Stimulated activated CD4-positive, alpha-beta T cell treated with anti-CD3 and anti-CD28 coated beads, TNF-alpha, amount 100 ng/mL, for 1 hour (primary cell): ENCODE measurements at regions not wholly inside any gene's neighbourhood (a gene's known extent, or its start where the extent isn't known, plus 50 kb on each side); places are given as distances from the start of the nearest gene placed in this dataset.

Source experiments
- DNase-seq, 3 donors: peaks; one replicate each; pipeline ENCODE4 v3.0.0-alpha.2; 2020; ENCODE audit warnings: low read depth in 3 of 3, low spot score in 1 of 3

GRCh38 chr22:48870436-48870835, 957.2 kb downstream of the BRD1 start:
- DNase-seq, result no peak

DNA sequence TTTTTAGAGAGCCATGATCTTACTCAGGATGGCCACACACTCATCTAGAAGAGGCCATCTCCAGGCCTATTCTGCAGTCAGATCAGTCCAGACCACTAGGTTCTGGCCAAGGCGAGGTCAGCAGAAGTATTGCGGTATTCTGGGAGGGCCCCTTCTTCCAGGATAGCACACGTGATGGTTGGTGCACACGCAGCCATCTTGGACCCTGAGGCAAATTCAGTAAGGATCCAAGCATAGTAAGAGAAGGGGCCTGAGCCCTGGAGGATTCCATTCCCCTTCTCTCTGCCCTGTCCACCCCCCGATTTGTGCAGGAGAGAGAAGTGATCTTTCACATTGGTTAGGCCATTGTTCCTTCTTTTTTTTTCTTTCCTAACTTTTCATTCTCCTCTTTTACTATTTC, 957.9 kb downstream of the BRD1 start:
- no peak for DNase-seq

- DNase-seq, result no peak
Observed at GRCh38 chr22:48869161-48869560, 958.5 kb downstream of the BRD1 start.

DNA sequence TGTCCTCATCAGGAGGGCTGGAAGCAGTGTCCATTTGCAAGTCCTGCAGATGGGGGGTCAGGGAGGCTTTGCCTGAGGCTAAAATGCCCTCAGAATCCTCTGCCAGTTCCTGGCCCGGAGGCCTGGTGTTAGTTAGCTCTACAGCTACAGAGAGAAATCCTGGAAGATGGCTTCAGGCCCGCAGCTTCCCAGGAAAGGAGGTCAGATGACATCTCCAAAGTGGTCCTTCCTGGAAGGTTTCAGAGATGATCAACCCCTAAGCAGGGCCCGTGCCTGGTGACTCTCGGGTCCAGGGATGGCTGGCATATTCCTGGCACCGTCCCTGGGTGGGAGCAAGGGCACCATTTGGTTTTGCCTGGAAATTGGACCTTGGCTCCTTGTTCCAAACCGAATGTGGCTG, 959.1 kb downstream of the BRD1 start:
- no peak for DNase-seq

- no peak for DNase-seq
Observed at GRCh38 chr22:48867891-48868290, 959.8 kb downstream of the BRD1 start.

GRCh38 chr22:48866906-48867681, 960.6 kb downstream of the BRD1 start:
- DNase-seq, result no peak

- no peak for DNase-seq
Observed at GRCh38 chr22:48864748-48865147, 962.9 kb downstream of the BRD1 start.

- no peak for DNase-seq
Observed at GRCh38 chr22:48863965-48864528, 963.6 kb downstream of the BRD1 start.

DNA sequence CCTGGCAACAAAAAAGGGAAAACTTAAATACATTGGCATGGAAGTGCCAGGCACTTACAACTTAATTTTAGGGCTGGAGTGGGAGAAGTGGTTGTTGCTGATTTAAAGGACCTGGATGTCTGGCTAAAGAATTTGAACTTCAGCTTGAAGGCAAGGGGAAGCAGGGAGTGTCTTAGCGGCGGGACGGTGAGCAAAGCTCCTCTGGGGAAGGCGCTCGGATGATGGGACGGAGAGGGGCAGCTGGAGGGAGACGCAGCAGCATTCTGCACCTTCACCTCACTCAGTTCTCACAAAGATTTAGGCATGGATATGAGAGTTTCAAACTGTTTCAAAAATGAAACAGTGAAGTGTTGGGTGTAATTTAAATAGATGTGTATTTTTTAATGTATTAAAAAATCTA, 967.1 kb downstream of the BRD1 start:
- DNase-seq, result no peak

DNA sequence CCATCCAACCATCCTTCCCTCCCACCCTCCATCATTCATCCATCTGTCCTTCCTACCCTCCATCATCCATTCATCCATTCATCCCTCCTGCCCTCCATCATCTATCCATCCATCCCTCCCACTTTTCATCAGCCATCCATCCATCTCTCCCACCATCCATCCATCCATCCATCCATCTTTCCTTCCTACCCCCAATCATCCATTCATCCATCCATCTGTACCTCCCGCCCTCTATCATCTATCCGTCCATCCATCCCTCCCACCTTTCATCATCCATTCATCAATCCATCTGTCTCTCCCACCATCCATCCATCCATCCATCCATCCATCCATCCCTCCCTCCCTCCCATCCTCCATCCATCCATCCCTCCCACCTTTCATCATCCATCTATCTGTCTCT, 968.8 kb downstream of the BRD1 start:
- DNase-seq, result no peak

GRCh38 chr22:48858121-48858520, 969.6 kb downstream of the BRD1 start:
- DNase-seq, result no peak

DNA sequence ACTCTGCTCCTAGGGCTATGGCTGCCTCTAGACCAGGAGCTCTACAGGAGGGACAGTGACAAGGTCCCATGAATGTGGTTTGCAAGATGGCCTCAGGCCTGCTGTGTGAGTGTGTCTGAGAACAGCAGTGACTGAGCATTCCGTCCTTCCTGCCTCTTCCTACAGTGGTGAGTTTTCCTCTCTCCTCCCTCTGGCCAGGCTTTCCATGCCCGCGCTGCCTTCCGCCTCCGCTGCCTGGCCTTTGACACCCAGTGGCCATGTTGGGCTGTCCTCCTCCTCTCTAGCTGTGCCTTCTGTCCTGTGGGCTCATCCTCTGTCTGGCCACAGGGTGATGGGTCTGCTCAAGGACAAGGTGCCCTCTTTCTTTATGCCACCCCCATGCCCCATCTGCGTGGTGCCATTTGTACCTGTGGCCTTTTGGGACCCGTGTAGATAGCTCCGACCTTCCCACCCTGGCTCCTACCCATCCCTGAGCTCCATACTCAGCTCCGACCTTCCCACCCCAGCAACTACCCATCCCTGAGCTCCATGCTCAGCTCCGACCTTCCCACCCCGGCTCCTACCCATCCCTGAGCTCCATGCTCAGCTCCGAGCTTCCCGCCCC, 970.4 kb downstream of the BRD1 start:
- DNase-seq, result no peak

GRCh38 chr22:48856308-48856615, 971.4 kb downstream of the BRD1 start:
- DNase-seq, result no peak

GRCh38 chr22:48855593-48856307, 971.9 kb downstream of the BRD1 start:
- no peak for DNase-seq

DNA sequence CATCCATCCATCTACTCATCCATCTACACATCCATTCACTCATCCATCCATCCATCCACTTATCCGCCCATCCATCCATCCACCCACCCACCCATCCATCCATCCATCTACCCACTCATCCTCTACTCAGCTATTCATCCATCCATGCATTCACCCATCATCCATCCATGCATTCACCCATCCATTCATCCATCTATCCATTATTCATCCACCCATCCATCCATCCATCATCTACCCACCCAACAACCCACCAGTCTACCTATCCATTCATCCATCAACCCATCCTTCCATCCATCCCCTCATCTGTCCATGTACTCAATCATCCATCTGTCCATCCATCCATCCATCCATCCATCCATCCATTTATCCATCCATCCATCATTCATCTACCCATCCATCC, 972.7 kb downstream of the BRD1 start:
- no peak for DNase-seq

DNA sequence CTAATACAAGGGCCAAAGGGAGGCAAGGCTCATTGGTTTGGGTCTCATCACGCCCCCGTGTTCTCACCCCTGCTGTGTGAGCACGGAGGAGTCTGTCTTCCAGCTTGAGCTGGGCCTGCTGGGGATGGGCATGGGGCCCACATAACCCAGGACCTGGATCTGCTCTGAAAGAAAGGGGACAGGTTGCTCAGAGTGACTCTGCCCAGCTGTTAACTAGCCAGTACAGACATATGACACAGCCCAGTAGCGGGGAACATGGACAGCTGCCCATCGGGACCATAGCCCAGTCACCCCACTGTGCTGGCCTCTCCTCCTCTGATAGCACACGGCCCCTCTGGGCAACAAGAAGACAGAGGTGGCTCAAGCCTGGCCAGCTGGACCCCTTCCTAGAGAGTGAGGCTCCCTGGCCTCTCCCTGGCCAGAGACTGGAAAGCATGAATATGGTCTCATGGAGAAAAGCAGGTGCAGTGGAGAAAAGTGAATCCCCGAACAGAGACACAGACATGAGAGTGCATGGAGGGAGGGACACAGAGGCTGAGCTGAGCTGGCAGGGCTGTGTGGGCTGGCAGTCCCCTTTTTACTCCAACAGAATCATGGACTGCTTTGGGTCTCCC, 973.9 kb downstream of the BRD1 start:
- no peak for DNase-seq

DNA sequence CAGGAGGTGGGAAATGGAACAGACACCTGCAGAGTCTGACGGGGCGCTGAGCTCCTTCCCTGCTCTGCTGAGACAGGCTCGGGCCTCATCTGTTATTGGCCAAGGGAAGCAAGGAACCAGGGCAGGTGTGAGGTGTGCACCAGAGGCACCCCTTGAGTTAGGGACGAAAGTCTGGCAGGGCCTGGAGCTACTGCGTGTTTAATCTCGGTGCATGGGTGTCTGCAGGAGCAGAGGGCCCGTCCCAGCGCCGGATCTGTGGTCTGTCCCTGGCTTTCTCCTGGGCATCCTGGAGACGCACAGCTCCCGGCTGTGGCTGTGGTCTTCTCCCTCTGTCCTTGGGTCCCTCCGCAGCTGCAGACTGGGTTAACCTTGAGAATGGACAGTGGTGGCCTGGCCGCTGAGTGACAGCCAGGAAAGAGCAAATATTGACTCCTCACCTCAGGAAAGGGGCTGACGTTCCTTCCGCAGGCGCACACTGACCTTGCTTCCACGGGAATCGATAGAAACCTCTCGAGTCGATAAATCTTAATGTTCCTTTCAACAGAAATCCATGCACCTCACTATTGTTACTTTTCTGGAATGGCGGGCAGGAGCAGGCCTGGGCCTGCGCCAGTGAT, 975.6 kb downstream of the BRD1 start:
- DNase-seq, result no peak

DNA sequence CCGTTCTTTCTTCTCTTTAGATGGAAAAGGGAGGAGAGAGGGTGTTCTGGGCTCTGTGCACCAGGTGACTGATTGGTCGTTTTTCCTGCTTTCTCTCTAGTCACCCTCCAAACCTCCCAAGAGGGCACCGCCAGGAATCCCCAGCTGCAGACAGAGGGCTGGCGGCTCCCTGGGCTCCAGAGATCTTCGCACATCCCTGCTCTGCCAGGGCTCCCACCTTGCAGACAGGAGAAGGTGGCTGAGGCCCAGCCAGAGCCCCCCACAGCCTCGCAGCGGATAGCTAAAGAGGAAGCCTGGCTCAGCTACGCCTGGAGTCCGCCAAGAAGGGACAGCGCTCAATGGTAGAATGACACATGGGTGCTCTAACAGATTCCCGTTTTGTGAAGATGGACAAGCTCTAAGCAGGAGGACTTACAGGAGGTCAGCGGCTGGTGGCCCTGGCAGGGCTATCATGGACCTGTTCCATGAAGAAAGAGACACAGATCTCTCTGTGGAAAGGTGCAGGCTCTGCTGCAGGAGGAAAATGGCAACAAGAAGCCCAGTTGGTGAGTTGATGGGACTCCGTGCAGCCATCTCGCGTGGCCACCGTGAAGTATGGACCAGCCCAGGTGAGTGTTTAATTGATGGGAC, 976.9 kb downstream of the BRD1 start:
- no peak for DNase-seq

DNA sequence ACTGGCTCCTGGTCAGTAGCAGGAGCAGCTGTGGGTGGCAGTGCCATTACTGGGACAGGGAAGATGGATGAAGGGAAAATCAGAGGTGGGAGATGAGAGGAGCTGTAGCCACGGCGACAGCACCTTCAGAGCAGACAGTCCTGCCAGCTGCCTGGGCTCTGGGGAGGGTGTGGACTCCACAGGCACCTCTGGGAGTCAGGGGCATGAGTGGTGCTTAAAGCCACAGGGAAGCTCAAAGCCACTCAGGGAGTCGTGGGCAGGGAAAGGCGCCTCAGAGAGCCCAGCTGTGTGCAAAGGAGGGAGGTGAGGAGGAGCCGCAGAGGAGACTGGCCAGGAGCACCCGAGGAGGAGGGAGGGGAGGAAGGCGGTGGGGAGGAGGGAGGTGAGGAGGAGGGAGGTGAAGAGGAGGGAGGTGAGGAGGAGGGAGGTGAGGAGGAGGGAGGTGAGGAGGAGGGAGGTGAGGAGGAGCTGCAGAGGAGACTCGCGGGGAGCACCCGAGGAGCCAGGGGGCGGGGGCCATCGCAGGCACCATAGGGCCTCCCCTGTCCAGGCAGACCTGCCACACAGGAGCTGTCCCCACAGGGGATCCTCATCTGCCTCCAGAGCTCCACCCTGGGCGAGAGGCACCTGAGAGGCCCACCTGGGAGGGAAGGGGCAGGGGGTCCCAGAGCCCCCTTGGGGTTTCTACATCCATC, 977.6 kb downstream of the BRD1 start:
- DNase-seq, result no peak

- no peak for DNase-seq
Observed at GRCh38 chr22:48849219-48849912, 978.3 kb downstream of the BRD1 start.
